ENCODE measurements at regions not wholly inside any gene's neighbourhood (a gene's known extent, or its start where the extent isn't known, plus 50 kb on each side); places are given as distances from the start of the nearest gene placed in this dataset.

DNA sequence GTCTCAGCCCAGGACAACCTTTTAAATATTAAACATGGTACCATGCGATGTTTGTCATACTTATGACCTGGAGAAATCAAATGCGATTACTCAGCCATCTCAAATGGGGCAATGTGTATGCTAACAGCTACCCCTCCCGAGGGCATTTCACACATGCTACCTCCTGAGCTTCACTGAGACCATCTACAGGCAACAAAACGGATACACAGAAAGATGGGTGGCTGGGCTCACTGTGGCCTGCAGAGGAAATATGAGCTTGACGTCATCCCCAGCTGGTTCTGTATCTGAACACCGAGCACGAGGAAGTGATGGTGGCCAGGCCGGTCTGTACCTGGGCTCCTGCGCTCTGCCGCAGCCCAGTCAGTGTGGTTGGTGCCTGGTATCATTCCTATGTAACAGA, 374.3 kb downstream of the RPS24 start:
- TF ChIP-seq, protein P1, sequence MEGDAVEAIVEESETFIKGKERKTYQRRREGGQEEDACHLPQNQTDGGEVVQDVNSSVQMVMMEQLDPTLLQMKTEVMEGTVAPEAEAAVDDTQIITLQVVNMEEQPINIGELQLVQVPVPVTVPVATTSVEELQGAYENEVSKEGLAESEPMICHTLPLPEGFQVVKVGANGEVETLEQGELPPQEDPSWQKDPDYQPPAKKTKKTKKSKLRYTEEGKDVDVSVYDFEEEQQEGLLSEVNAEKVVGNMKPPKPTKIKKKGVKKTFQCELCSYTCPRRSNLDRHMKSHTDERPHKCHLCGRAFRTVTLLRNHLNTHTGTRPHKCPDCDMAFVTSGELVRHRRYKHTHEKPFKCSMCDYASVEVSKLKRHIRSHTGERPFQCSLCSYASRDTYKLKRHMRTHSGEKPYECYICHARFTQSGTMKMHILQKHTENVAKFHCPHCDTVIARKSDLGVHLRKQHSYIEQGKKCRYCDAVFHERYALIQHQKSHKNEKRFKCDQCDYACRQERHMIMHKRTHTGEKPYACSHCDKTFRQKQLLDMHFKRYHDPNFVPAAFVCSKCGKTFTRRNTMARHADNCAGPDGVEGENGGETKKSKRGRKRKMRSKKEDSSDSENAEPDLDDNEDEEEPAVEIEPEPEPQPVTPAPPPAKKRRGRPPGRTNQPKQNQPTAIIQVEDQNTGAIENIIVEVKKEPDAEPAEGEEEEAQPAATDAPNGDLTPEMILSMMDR (IDR thresholded peaks at IDR 0.05; ENCODE audit: unreplicated experiment) = no peak
- no peaks in the 10 kb centered on the region for H3K9me3 Mint-ChIP-seq (ENCODE audit: low read depth, unreplicated experiment)
- no TSS peak for BruUV-seq (replicated peaks)
- H3K27me3 Mint-ChIP-seq (ENCODE audit: unreplicated experiment) = peaks cover 100% of the 10 kb centered on the region
- H3K36me3 Mint-ChIP-seq (ENCODE audit: insufficient read depth, unreplicated experiment) = peaks cover 7% of the 10 kb centered on the region
- H3K4me3 Mint-ChIP-seq (ENCODE audit: low read depth, unreplicated experiment) = no peak overlapping the region
- peaks cover 7% of the 10 kb centered on the region for H3K4me1 Mint-ChIP-seq (ENCODE audit: low read depth, unreplicated experiment)
- no peak for DNase-seq
- H3K27ac Mint-ChIP-seq (ENCODE audit: unreplicated experiment) = no peak overlapping the region
- intact Hi-C loops (cut with micrococcal nuclease; ENCODE audit: unreplicated experiment) = loop anchor here (10.0 kb wide), 1 partner anchor 363 kb away; no protein-coding TSS in a partner anchor
- CTCF ChIA-PET = no interaction called here

DNA sequence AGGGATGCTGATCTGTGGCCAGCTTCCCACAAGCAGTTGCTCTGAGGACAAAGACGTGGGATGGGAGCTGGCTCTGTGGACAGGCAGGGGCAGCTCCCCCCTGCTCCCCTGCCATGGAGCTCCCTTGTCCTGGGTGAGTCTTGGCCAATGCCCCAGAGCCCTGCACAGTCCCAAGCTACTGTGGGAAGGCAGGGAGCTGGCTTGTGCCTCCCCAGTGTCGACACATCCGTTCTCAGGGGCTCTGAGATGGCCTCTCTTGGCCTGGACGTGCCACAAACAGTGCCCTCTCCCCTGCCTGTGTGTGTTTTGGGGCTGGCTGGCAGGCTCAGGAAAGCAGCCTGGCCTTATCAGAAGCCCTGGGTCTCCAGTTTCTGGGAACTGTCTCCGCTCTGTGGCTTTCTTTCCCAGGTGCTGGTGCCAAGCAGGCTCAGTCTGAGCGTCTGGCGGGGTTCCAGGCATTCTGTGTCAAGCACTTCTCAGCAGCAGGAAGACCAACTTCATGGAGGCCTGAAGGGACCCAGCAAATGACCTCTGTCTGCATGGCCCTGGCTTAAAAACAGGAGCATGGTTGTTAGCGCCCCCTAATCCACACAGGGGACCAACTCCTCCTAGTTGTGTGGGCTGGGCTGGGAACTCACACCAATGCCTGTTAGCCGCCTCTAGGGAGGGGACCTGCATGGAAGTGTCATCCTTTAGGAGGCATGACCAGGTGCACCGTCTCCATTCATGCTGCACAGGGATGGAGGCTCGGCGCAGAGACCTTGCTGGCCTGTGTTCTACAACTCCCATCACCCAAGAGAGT, 375.2 kb downstream of the RPS24 start:
- CTCF ChIA-PET = no interaction called here

GRCh38 chr10:78410046-78410965, 376.6 kb downstream of the RPS24 start:
- DNase-seq = no peak
- intact Hi-C loops (cut with micrococcal nuclease; ENCODE audit: unreplicated experiment) = no loop called here
- peaks cover 7% of the 10 kb centered on the region for H3K36me3 Mint-ChIP-seq (ENCODE audit: insufficient read depth, unreplicated experiment)
- H3K27ac Mint-ChIP-seq (ENCODE audit: unreplicated experiment) = no peak overlapping the region
- CTCF ChIA-PET = no interaction called here
- no TSS peak for BruUV-seq (replicated peaks)
- no peaks in the 10 kb centered on the region for H3K9me3 Mint-ChIP-seq (ENCODE audit: low read depth, unreplicated experiment)
- TF ChIP-seq, protein P1 (IDR thresholded peaks at IDR 0.05; ENCODE audit: unreplicated experiment) = no peak
- peaks cover 7% of the 10 kb centered on the region for H3K4me1 Mint-ChIP-seq (ENCODE audit: low read depth, unreplicated experiment)
- peaks cover 93% of the 10 kb centered on the region for H3K27me3 Mint-ChIP-seq (ENCODE audit: unreplicated experiment)
- no peak overlapping the region for H3K4me3 Mint-ChIP-seq (ENCODE audit: low read depth, unreplicated experiment)

More for the DNA sequence above, 375.2 kb downstream of the RPS24 start:
- H3K27me3 Mint-ChIP-seq (ENCODE audit: unreplicated experiment) = peaks cover 100% of the 10 kb centered on the region
- no TSS peak for BruUV-seq (replicated peaks)
- no peaks in the 10 kb centered on the region for H3K9me3 Mint-ChIP-seq (ENCODE audit: low read depth, unreplicated experiment)
- TF ChIP-seq, protein P1 (IDR thresholded peaks at IDR 0.05; ENCODE audit: unreplicated experiment) = no peak
- H3K27ac Mint-ChIP-seq (ENCODE audit: unreplicated experiment) = no peak overlapping the region
- DNase-seq = no peak
- no peak overlapping the region for H3K4me3 Mint-ChIP-seq (ENCODE audit: low read depth, unreplicated experiment)
- intact Hi-C loops (cut with micrococcal nuclease; ENCODE audit: unreplicated experiment) = loop anchor here (10.0 kb wide), 1 partner anchor 364 kb away; no protein-coding TSS in a partner anchor
- peaks cover 7% of the 10 kb centered on the region for H3K4me1 Mint-ChIP-seq (ENCODE audit: low read depth, unreplicated experiment)
- H3K36me3 Mint-ChIP-seq (ENCODE audit: insufficient read depth, unreplicated experiment) = peaks cover 7% of the 10 kb centered on the region

GRCh38 chr10:78411716-78412115, 378.1 kb downstream of the RPS24 start:
- TF ChIP-seq, protein P1 (IDR thresholded peaks at IDR 0.05; ENCODE audit: unreplicated experiment) = no peak
- H3K36me3 Mint-ChIP-seq (ENCODE audit: insufficient read depth, unreplicated experiment) = peaks cover 5% of the 10 kb centered on the region
- peaks cover 12% of the 10 kb centered on the region for H3K4me1 Mint-ChIP-seq (ENCODE audit: low read depth, unreplicated experiment)
- H3K4me3 Mint-ChIP-seq (ENCODE audit: low read depth, unreplicated experiment) = no peak overlapping the region
- peaks cover 93% of the 10 kb centered on the region for H3K27me3 Mint-ChIP-seq (ENCODE audit: unreplicated experiment)
- BruUV-seq (replicated peaks) = no TSS peak
- no peak overlapping the region for H3K27ac Mint-ChIP-seq (ENCODE audit: unreplicated experiment)
- CTCF ChIA-PET = no interaction called here
- no peaks in the 10 kb centered on the region for H3K9me3 Mint-ChIP-seq (ENCODE audit: low read depth, unreplicated experiment)
- intact Hi-C loops (cut with micrococcal nuclease; ENCODE audit: unreplicated experiment) = no loop called here
- no peak for DNase-seq
